ENCODE measurements at regions not wholly inside any gene's neighbourhood (a gene's known extent, or its start where the extent isn't known, plus 50 kb on each side); places are given as distances from the start of the nearest gene placed in this dataset.

DNA sequence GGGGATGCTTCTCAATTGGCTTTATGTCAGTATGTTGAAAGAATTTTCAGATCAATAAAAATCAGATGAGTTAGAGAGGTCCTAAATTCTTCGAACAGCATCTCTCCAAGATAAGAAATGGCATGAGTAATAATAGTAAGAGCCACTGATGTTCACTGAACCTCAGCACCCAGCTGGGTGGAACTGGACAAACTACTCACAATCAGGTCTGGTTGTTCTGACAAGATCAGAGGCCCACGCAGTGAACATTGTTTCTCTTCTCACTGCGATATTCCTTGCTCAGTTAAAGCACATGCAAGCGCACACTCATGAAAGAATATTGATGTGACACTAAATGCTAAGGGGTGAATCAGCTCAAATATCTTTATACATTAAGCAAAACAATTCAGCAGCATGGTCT, 351.0 kb upstream of the AMELY start:
- TF ChIP-seq CTCF (IDR thresholded peaks at IDR 0.05; ENCODE audit: poor library complexity, severe bottlenecking) (no peak), EP300 (conservative IDR thresholded peaks at IDR 0.05; ENCODE audit: poor library complexity, severe bottlenecking) (no peak), POLR2AphosphoS5 (IDR thresholded peaks at IDR 0.05) (no peak), RAD21 (conservative IDR thresholded peaks at IDR 0.05) (no peak), EZH2 (IDR thresholded peaks at IDR 0.05; ENCODE audit: borderline replicate concordance, insufficient read depth, low read length, poor library complexity, severe bottlenecking) (no peak), MXI1 (conservative IDR thresholded peaks at IDR 0.05; ENCODE audit: poor library complexity, severe bottlenecking) (no peak), TAF1 (IDR thresholded peaks at IDR 0.05; ENCODE audit: low read depth) (no peak)
